B cell (primary cell): ENCODE measurements at regions not wholly inside any gene's neighbourhood (a gene's known extent, or its start where the extent isn't known, plus 50 kb on each side); places are given as distances from the start of the nearest gene placed in this dataset.

ENCODE experiments used
- EZH2 ChIP-seq: IDR thresholded peaks from 2 replicates; pipeline ENCODE4 v1.6.1; 2012; ENCODE audit warnings: borderline replicate concordance, low read depth, mild to moderate bottlenecking, moderate library complexity, low read length; ENCODE audit not compliant: insufficient read depth, poor library complexity, severe bottlenecking
- TF ChIP-seq, protein P1 (sequence below): fragments of 200-600 bp; IDR thresholded peaks from one replicate; pipeline ENCODE4 v1.8.0; 2022; ENCODE audit warnings: antibody characterized with exemption, mild to moderate bottlenecking

DNA sequence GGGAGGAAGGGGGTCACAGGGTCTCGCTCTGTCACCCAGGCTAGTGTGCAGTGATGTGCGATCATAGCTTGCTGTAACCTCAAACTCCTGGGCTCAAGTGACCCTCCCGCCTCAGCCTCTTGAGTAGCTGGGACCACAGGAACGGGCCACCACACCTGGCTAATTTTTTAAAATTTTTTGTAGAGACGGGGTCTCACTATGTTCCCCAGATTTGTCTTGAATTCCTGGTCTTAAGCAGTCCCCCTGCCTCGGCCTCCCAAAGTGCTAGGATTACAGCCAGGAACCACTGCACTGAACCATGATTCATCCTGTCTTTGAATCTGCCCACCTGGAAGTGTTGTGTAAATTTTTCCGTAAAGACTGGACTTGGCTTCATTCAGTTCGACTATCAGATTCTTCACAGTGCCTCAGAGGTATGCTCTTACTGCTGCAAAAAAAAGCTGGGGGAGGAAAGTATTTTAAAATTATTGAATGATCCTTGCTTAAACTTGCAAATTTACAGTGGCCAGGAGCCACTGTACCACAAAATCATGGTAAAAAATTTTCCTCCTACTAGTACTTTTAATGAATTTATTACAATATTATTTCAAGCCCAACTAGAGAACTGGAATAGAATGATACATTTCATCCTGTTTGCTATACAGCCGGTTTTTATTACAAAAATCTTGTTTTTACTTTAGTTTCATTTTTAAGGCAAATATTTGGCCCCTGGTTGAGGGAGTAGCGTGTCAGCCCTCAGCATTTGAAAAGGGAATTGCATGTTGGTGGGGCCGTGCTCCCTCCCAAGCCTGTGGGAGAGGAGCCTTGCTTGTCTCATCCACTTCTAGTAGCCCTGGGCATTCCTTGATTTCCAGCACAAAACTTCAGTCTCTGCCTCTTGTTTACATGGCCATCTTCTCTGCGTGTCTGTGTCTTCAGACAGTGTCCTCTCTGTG, 202.5 kb upstream of the SGK1 start:
- TF ChIP-seq, protein P1, sequence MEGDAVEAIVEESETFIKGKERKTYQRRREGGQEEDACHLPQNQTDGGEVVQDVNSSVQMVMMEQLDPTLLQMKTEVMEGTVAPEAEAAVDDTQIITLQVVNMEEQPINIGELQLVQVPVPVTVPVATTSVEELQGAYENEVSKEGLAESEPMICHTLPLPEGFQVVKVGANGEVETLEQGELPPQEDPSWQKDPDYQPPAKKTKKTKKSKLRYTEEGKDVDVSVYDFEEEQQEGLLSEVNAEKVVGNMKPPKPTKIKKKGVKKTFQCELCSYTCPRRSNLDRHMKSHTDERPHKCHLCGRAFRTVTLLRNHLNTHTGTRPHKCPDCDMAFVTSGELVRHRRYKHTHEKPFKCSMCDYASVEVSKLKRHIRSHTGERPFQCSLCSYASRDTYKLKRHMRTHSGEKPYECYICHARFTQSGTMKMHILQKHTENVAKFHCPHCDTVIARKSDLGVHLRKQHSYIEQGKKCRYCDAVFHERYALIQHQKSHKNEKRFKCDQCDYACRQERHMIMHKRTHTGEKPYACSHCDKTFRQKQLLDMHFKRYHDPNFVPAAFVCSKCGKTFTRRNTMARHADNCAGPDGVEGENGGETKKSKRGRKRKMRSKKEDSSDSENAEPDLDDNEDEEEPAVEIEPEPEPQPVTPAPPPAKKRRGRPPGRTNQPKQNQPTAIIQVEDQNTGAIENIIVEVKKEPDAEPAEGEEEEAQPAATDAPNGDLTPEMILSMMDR, result no peak
- TF ChIP-seq EZH2, result no peak
